Activated CD8-positive, alpha-beta memory T cell treated with anti-CD3 and anti-CD28 coated beads, Interleukin-2, amount 50 U/mL, for 48 hours (primary cell): ENCODE measurements at regions not wholly inside any gene's neighbourhood (a gene's known extent, or its start where the extent isn't known, plus 50 kb on each side); places are given as distances from the start of the nearest gene placed in this dataset.

Source experiments
- DNase-seq: peaks from one replicate; pipeline ENCODE4 v3.0.0-alpha.2; 2020

- no peak for DNase-seq
These were observed 71.5 kb upstream of the CXADR start for GRCh38 chr21:17441370-17441769.

- DNase-seq: no peak
These were observed 70.7 kb upstream of the CXADR start for GRCh38 chr21:17442165-17442564.

- DNase-seq: no peak
These were observed 68.0 kb upstream of the CXADR start for GRCh38 chr21:17444828-17445227.

GRCh38 chr21:17446737-17447136, 66.1 kb upstream of the CXADR start:
- DNase-seq: no peak

GRCh38 chr21:17449701-17450100, 63.1 kb upstream of the CXADR start:
- no peak for DNase-seq

- DNase-seq: no peak
These were observed 61.4 kb upstream of the CXADR start for GRCh38 chr21:17451364-17451891.

GRCh38 chr21:17454315-17455027, 58.4 kb upstream of the CXADR start:
- peak; percentile 89 for DNase-seq

- no peak for DNase-seq
These were observed 57.9 kb upstream of the CXADR start for GRCh38 chr21:17455028-17455353.

- no peak for DNase-seq
These were observed 57.4 kb upstream of the CXADR start for GRCh38 chr21:17455451-17455850.

- no peak for DNase-seq
These were observed 54.6 kb upstream of the CXADR start for GRCh38 chr21:17458279-17458678.

GRCh38 chr21:17460094-17460493, 52.7 kb upstream of the CXADR start:
- no peak for DNase-seq

- no peak for DNase-seq
These were observed 51.8 kb upstream of the CXADR start for GRCh38 chr21:17461014-17461413.

- DNase-seq: no peak
These were observed 51.3 kb upstream of the CXADR start for GRCh38 chr21:17461582-17461981.

- no peak for DNase-seq
These were observed 50.4 kb upstream of the CXADR start for GRCh38 chr21:17462276-17462981.
